Upper lobe of right lung (tissue), 1 donor: ENCODE measurements at regions not wholly inside any gene's neighbourhood (a gene's known extent, or its start where the extent isn't known, plus 50 kb on each side); places are given as distances from the start of the nearest gene placed in this dataset.

Source experiments
- ATAC-seq: fragments of 200-7000 bp; cut with Tn5 transposase; one replicate; pipeline ENCODE4 v1.9.1; 2020; ENCODE audit warnings: mild to moderate bottlenecking, moderate library complexity
- DNase-seq: peaks from one replicate; pipeline ENCODE4 v3.0.0-alpha.2; 2020
- H3K27ac ChIP-seq: fragments of 200-600 bp; one replicate; pipeline ENCODE4 v1.8.0; 2022
- H3K27me3 ChIP-seq: fragments of 200-600 bp; one replicate; pipeline ENCODE4 v1.8.0; 2022; ENCODE audit warnings: mild to moderate bottlenecking
- H3K36me3 ChIP-seq: fragments of 200-600 bp; one replicate; pipeline ENCODE4 v1.8.0; 2022
- H3K4me1 ChIP-seq: fragments of 200-600 bp; one replicate; pipeline ENCODE4 v1.8.0; 2022
- H3K4me3 ChIP-seq: fragments of 200-600 bp; one replicate; pipeline ENCODE4 v1.8.0; 2022; ENCODE audit warnings: mild to moderate bottlenecking
- H3K9me3 ChIP-seq: fragments of 200-600 bp; one replicate; pipeline ENCODE4 v1.8.0; 2022
- CTCF ChIP-seq: fragments of 200-600 bp; IDR thresholded peaks from one replicate; pipeline ENCODE4 v1.8.0; 2022; ENCODE audit warnings: antibody characterized with exemption
- intact Hi-C: fragments of 100-400 bp; cut with DNase I; formaldehyde crosslinking; loops from one replicate; pipeline ENCODE4 v1.11.0; 2022
- donor health status: DM: no; HTN: yes; CAD: no; lungs with severe emphysema.

GRCh38 chr5:51449026-51449425, 65.8 kb downstream of the ISL1 start:
- intact Hi-C loops, result no loop called here

GRCh38 chr5:51452562-51452961, 69.3 kb downstream of the ISL1 start:
- Histone ChIP-seq H3K27ac (no peak overlapping the region), H3K4me1 (no peaks in the 10 kb centered on the region), H3K27me3 (no peaks in the 10 kb centered on the region), H3K36me3 (no peaks in the 10 kb centered on the region), H3K4me3 (no peak overlapping the region), H3K9me3 (no peaks in the 10 kb centered on the region)
- ATAC-seq, result no peak
- intact Hi-C loops, result no loop called here
- no peak for DNase-seq
- no peak for TF ChIP-seq CTCF

More at GRCh38 chr5:51449026-51449425, 65.8 kb downstream of the ISL1 start:
- no peaks in the 10 kb centered on the region for H3K27me3 ChIP-seq
- no peaks in the 10 kb centered on the region for H3K9me3 ChIP-seq
- no peaks in the 10 kb centered on the region for H3K36me3 ChIP-seq
- no peak for ATAC-seq
- H3K4me3 ChIP-seq, result no peak overlapping the region
- TF ChIP-seq CTCF, result no peak
- H3K27ac ChIP-seq, result no peak overlapping the region
- no peak for DNase-seq
- H3K4me1 ChIP-seq, result no peaks in the 10 kb centered on the region

- Histone ChIP-seq H3K27me3 (no peaks in the 10 kb centered on the region), H3K36me3 (no peaks in the 10 kb centered on the region), H3K9me3 (no peaks in the 10 kb centered on the region), H3K4me3 (no peak overlapping the region), H3K27ac (no peak overlapping the region), H3K4me1 (no peaks in the 10 kb centered on the region)
- TF ChIP-seq CTCF, result no peak
- intact Hi-C loops, result no loop called here
- DNase-seq (no peak), ATAC-seq (no peak)
These were observed 81.9 kb downstream of the ISL1 start for GRCh38 chr5:51465165-51465564.

- Histone ChIP-seq H3K4me3 (no peak overlapping the region), H3K27me3 (no peaks in the 10 kb centered on the region), H3K36me3 (no peaks in the 10 kb centered on the region), H3K27ac (no peak overlapping the region), H3K4me1 (no peaks in the 10 kb centered on the region), H3K9me3 (no peaks in the 10 kb centered on the region)
- TF ChIP-seq CTCF, result no peak
- DNase-seq (no peak), ATAC-seq (no peak)
- intact Hi-C loops, result no loop called here
These were observed 83.0 kb downstream of the ISL1 start for GRCh38 chr5:51466214-51466613.

GRCh38 chr5:51468196-51468595, 84.9 kb downstream of the ISL1 start:
- DNase-seq (no peak), ATAC-seq (no peak)
- Histone ChIP-seq H3K4me1 (no peaks in the 10 kb centered on the region), H3K9me3 (no peaks in the 10 kb centered on the region), H3K27me3 (no peaks in the 10 kb centered on the region), H3K4me3 (no peak overlapping the region), H3K36me3 (no peaks in the 10 kb centered on the region), H3K27ac (no peak overlapping the region)
- intact Hi-C loops, result no loop called here
- no peak for TF ChIP-seq CTCF

GRCh38 chr5:51471630-51472029, 88.4 kb downstream of the ISL1 start:
- Histone ChIP-seq H3K4me3 (no peak overlapping the region), H3K36me3 (no peaks in the 10 kb centered on the region), H3K27me3 (no peaks in the 10 kb centered on the region), H3K9me3 (no peaks in the 10 kb centered on the region), H3K27ac (no peak overlapping the region), H3K4me1 (no peaks in the 10 kb centered on the region)
- ATAC-seq (no peak), DNase-seq (no peak)
- no peak for TF ChIP-seq CTCF
- intact Hi-C loops, result no loop called here
